Duodenal mucosa (tissue), 2 donors: ENCODE measurements at regions not wholly inside any gene's neighbourhood (a gene's known extent, or its start where the extent isn't known, plus 50 kb on each side); places are given as distances from the start of the nearest gene placed in this dataset.

Experiments used
- H3K27ac ChIP-seq: one replicate; pipeline ENCODE4 v1.7.0; 2013; ENCODE audit warnings: low read depth, low read length
- H3K27me3 ChIP-seq, 2 donors: one replicate each; pipeline ENCODE4 v1.7.0; 2013; ENCODE audit warnings: low read length in 2 of 2, control low read depth in 1 of 2; ENCODE audit not compliant: insufficient read depth in 2 of 2, control insufficient read depth in 1 of 2
- H3K36me3 ChIP-seq, 2 donors: one replicate each; pipeline ENCODE4 v1.7.0; 2013; ENCODE audit warnings: low read length in 2 of 2, control low read depth in 1 of 2; ENCODE audit not compliant: insufficient read depth in 2 of 2, control insufficient read depth in 1 of 2
- H3K4me1 ChIP-seq, 2 donors: one replicate each; pipeline ENCODE4 v1.7.0; 2013; ENCODE audit warnings: low read length in 2 of 2, control low read depth in 1 of 2; ENCODE audit not compliant: insufficient read depth in 2 of 2, control insufficient read depth in 1 of 2
- H3K4me3 ChIP-seq, 2 donors: one replicate each; pipeline ENCODE4 v1.7.0; 2013; ENCODE audit warnings: low read length in 2 of 2, low read depth in 1 of 2
- H3K9ac ChIP-seq, 2 donors: one replicate each; pipeline ENCODE4 v1.7.0; 2013; ENCODE audit warnings: low read length in 2 of 2, low read depth in 1 of 2
- H3K9me3 ChIP-seq, 2 donors: one replicate each; pipeline ENCODE4 v1.7.0; 2013; ENCODE audit warnings: low read length in 2 of 2, control low read depth in 1 of 2; ENCODE audit not compliant: control insufficient read depth in 1 of 2

DNA sequence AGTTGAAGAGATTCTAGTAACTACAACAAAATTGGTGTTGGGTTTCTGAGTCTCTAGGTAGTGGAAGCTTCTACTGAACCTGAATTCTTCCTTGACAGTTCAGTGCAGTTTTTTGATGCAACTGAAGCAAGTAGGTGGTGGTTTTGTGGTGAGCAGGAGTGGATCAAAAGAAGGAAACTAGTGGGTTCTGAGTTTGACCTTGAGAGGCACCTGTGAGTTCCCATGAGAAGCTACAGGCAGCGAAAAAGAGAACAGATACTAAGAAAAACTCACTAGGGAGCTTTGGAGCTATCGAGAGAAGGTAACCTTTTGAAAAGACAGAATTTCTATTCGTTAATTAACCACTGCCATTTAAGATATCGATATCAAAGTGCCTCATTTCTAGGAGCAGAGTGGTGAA, 145.2 kb downstream of the PDHA2 start:
- Histone ChIP-seq H3K36me3 (no peaks in the 10 kb centered on the region), H3K9me3 (peaks cover 4 to 5% of the 10 kb centered on the region in 2 donors), H3K4me3 (no peak overlapping the region), H3K4me1 (no peaks in the 10 kb centered on the region), H3K9ac (no peak overlapping the region), H3K27ac (no peak overlapping the region), H3K27me3 (no peaks in the 10 kb centered on the region)

- Histone ChIP-seq H3K27ac (no peak overlapping the region), H3K4me1 (no peaks in the 10 kb centered on the region), H3K36me3 (no peaks in the 10 kb centered on the region), H3K4me3 (no peak overlapping the region), H3K9ac (no peak overlapping the region), H3K27me3 (no peaks in the 10 kb centered on the region), H3K9me3 (peaks cover 0 to 2% of the 10 kb centered on the region in 2 donors)
Measured at GRCh38 chr4:95985791-95986550, 146.1 kb downstream of the PDHA2 start.

- Histone ChIP-seq H3K4me3 (no peak overlapping the region), H3K36me3 (no peaks in the 10 kb centered on the region), H3K9ac (no peak overlapping the region), H3K4me1 (no peaks in the 10 kb centered on the region), H3K9me3 (no peaks in the 10 kb centered on the region), H3K27ac (no peak overlapping the region), H3K27me3 (no peaks in the 10 kb centered on the region)
Measured at GRCh38 chr4:95987851-95988250, 148.0 kb downstream of the PDHA2 start.

- Histone ChIP-seq H3K4me3 (no peak overlapping the region), H3K27me3 (no peaks in the 10 kb centered on the region), H3K4me1 (no peaks in the 10 kb centered on the region)
Measured at GRCh38 chr4:95998311-95998710, 158.4 kb downstream of the PDHA2 start.

DNA sequence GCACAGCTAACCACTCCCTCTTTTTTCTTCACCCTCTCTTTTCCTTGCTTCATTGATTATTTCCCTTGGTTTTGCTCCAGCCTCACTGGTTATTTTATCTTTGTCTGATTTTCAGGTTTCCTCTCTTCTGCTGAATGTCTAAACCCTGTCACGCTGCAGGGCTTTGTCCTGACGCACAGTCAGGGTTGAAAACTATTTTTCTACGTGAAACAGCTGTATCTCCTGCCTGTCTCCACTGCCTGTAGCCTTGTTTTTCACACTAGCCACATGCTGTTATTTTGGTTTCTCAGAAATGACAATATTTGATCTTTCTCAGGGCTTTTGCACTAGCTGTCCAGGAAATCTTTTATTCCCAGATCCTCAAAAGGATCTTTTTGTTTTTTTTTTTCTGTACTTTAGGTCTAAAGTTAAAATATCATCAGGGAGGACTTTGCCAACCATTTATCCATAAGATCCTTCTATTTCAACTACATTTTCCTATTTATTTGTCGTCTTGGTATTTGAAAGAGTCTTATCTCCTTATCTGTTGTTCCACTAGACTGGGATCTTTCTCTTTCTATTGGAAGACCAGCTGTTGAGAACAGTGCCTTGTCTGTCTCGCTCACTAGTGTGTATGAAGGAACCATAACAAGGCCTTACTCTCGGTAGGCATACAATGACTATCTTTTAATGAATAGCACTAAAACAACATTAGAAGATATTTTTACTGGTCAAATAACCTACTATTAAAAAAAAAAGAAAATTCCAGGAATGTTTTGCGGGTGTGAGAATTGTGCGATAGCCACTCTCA, 164.3 kb downstream of the PDHA2 start:
- Histone ChIP-seq H3K27me3 (no peaks in the 10 kb centered on the region), H3K4me1 (no peaks in the 10 kb centered on the region), H3K36me3 (no peaks in the 10 kb centered on the region), H3K9me3 (no peaks in the 10 kb centered on the region), H3K4me3 (no peak overlapping the region), H3K9ac (no peak overlapping the region), H3K27ac (no peak overlapping the region)

More at GRCh38 chr4:95998311-95998710, 158.4 kb downstream of the PDHA2 start:
- no peak overlapping the region for H3K27ac ChIP-seq
- H3K9me3 ChIP-seq, result no peaks in the 10 kb centered on the region
- H3K9ac ChIP-seq, result no peak overlapping the region
- H3K36me3 ChIP-seq, result no peaks in the 10 kb centered on the region

DNA sequence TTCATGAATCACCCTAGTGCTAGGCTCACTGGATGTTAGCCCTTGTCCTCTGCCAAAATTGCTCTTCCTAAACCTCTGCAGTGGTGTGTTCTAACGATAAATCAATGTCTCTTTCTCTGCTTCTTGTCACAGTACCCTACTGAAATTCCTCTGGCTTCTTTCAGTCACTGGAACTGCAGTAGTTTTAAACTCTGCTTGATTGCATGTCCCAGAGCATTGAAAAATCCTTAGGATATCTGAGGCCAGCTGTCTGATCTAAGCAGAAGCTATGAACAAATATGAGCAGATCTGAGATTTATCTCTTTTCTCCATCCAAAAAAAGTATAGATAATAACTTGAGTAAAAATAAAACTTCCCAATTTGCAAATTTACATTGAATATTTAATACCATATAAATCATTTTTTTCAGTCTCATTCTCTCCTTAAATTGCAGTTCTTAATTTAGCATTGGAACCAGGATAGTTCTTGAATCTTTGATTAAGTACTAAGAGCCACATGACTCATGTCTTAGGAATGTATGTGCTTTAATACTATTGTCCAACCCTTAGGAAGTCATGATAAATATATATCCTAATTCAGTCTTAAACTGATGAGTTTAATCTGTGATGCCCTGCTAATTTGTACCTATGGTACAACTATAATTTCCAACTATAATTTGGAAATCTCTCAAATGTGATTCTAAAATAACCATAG, 169.7 kb downstream of the PDHA2 start:
- no peaks in the 10 kb centered on the region for H3K36me3 ChIP-seq
- no peaks in the 10 kb centered on the region for H3K27me3 ChIP-seq
- H3K4me1 ChIP-seq, result no peaks in the 10 kb centered on the region
- no peak overlapping the region for H3K4me3 ChIP-seq
- H3K9ac ChIP-seq, result no peak overlapping the region
- no peaks in the 10 kb centered on the region for H3K9me3 ChIP-seq
- no peak overlapping the region for H3K27ac ChIP-seq

DNA sequence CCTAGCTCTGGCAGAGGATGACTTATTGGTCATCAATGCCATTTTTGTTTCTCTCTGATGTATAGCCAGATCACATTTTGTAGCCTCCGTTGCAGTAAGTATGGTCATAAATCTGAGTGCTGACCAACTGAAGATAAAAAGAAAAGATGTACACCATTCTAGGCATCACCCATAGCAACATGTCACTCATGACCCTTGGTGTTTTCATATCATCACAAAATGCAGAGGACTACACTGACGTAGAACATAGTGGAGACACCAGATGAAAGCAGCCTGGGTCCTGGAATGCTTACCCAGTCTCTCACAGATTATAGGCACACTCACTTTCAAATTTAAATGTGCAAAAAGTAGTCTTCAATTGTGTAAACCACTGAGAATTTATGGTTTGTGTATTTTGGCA, 172.8 kb downstream of the PDHA2 start:
- H3K36me3 ChIP-seq, result no peaks in the 10 kb centered on the region
- H3K4me1 ChIP-seq, result no peaks in the 10 kb centered on the region

GRCh38 chr4:96016634-96017299, 176.9 kb downstream of the PDHA2 start:
- H3K27me3 ChIP-seq, result no peaks in the 10 kb centered on the region
- no peaks in the 10 kb centered on the region for H3K36me3 ChIP-seq
- H3K4me1 ChIP-seq, result no peaks in the 10 kb centered on the region
- no peak overlapping the region for H3K4me3 ChIP-seq
- H3K9ac ChIP-seq, result no peak overlapping the region
- no peak overlapping the region for H3K27ac ChIP-seq
- no peaks in the 10 kb centered on the region for H3K9me3 ChIP-seq

More for the DNA sequence above, 172.8 kb downstream of the PDHA2 start:
- Histone ChIP-seq H3K4me3 (no peak overlapping the region), H3K9me3 (no peaks in the 10 kb centered on the region), H3K27me3 (no peaks in the 10 kb centered on the region), H3K27ac (no peak overlapping the region), H3K9ac (no peak overlapping the region)

DNA sequence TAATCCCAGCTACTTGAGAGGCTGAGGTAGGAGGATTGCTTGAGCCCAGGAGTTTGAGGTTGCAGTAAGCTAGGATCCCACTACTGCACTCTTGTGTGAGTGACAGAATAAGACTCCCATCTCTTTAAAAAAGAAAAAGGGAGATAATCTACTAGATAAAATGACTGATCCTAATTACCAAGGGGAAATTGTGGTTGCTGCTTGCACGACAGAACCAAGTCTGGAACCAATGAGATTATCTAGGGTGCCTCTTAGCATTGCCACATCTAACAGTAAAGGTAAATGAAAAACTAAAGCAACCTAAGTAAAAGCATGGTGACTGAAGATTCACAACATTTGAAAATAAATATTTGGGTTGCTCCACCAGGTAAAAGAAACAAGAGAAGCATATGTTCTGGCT, 185.1 kb downstream of the PDHA2 start:
- Histone ChIP-seq H3K9me3 (peaks cover 2 to 5% of the 10 kb centered on the region in 2 donors), H3K9ac (no peak overlapping the region), H3K27me3 (no peaks in the 10 kb centered on the region), H3K36me3 (no peaks in the 10 kb centered on the region), H3K27ac (no peak overlapping the region), H3K4me1 (no peaks in the 10 kb centered on the region), H3K4me3 (no peak overlapping the region)
